22Rv1 (cell line): ENCODE measurements at regions not wholly inside any gene's neighbourhood (a gene's known extent, or its start where the extent isn't known, plus 50 kb on each side); places are given as distances from the start of the nearest gene placed in this dataset.

Experiments
- ZFX ChIP-seq: fragments of 450-650 bp; IDR thresholded peaks from 2 replicates; pipeline ENCODE4 v1.6.1; 2017; ENCODE audit warnings: antibody characterized with exemption, borderline replicate concordance
- TF ChIP-seq, protein P1 (sequence below): fragments of 450-650 bp; IDR thresholded peaks from 2 replicates; pipeline ENCODE4 v1.5.1; 2017; ENCODE audit warnings: mild to moderate bottlenecking

DNA sequence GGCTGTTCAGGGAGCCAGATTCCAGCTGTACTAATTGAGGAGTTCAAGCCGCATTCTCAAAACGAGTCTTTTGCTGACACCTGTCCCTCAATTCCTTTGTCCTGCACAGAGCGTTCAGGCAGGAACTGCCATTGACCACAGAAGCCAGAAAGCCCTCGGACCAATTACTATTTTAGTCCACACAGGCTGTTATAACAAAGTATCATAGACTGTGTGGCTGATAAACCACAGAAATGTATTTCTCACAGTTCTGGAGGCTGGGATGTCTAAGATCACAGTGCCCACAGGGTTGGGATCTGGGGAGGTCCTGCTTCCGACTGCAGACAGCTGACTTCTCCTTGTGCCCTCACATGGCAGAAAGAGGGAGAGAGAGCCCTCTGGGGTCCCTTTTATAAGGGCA, 119.8 kb upstream of the ATP6AP2 start:
- TF ChIP-seq, protein P1, sequence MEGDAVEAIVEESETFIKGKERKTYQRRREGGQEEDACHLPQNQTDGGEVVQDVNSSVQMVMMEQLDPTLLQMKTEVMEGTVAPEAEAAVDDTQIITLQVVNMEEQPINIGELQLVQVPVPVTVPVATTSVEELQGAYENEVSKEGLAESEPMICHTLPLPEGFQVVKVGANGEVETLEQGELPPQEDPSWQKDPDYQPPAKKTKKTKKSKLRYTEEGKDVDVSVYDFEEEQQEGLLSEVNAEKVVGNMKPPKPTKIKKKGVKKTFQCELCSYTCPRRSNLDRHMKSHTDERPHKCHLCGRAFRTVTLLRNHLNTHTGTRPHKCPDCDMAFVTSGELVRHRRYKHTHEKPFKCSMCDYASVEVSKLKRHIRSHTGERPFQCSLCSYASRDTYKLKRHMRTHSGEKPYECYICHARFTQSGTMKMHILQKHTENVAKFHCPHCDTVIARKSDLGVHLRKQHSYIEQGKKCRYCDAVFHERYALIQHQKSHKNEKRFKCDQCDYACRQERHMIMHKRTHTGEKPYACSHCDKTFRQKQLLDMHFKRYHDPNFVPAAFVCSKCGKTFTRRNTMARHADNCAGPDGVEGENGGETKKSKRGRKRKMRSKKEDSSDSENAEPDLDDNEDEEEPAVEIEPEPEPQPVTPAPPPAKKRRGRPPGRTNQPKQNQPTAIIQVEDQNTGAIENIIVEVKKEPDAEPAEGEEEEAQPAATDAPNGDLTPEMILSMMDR = no peak
- TF ChIP-seq ZFX = no peak
